Fibroblast of villous mesenchyme (primary cell): ENCODE measurements at regions not wholly inside any gene's neighbourhood (a gene's known extent, or its start where the extent isn't known, plus 50 kb on each side); places are given as distances from the start of the nearest gene placed in this dataset.

Experiments used
- DNase-seq: peaks from one replicate; pipeline ENCODE4 v3.0.0-alpha.2; 2010; ENCODE audit warnings: low read depth
- H3K4me3 ChIP-seq: 2 replicates; pipeline ENCODE4 v1.5.1; 2011; ENCODE audit warnings: low read depth, mild to moderate bottlenecking, low read length
- TF ChIP-seq, protein P1 (sequence below): IDR thresholded peaks from 2 replicates; pipeline ENCODE4 v1.5.1; 2012; ENCODE audit warnings: low read depth, mild to moderate bottlenecking, low read length; ENCODE audit not compliant: insufficient read depth

DNA sequence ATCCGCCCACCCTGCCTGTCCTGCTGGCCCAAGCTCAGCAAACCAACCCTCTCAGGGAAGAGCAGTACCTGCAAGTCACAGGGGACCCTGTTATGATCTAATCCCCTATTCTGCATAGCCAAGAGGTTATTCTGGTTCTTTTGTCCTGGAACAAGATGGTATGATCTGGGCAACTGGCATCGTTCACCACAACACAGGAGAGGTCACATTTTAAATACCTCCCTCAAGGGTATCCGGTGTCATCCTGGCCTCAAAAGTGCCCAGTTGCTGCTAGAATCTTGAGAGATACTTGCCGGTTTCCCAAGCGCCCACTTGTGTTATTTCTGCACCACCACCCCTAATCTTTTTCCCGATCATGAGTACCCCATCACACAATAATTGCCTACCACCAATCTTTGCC, 497.5 kb downstream of the BCOR start:
- TF ChIP-seq, protein P1, sequence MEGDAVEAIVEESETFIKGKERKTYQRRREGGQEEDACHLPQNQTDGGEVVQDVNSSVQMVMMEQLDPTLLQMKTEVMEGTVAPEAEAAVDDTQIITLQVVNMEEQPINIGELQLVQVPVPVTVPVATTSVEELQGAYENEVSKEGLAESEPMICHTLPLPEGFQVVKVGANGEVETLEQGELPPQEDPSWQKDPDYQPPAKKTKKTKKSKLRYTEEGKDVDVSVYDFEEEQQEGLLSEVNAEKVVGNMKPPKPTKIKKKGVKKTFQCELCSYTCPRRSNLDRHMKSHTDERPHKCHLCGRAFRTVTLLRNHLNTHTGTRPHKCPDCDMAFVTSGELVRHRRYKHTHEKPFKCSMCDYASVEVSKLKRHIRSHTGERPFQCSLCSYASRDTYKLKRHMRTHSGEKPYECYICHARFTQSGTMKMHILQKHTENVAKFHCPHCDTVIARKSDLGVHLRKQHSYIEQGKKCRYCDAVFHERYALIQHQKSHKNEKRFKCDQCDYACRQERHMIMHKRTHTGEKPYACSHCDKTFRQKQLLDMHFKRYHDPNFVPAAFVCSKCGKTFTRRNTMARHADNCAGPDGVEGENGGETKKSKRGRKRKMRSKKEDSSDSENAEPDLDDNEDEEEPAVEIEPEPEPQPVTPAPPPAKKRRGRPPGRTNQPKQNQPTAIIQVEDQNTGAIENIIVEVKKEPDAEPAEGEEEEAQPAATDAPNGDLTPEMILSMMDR = no peak
- H3K4me3 ChIP-seq = no peak overlapping the region
- no peak for DNase-seq

DNA sequence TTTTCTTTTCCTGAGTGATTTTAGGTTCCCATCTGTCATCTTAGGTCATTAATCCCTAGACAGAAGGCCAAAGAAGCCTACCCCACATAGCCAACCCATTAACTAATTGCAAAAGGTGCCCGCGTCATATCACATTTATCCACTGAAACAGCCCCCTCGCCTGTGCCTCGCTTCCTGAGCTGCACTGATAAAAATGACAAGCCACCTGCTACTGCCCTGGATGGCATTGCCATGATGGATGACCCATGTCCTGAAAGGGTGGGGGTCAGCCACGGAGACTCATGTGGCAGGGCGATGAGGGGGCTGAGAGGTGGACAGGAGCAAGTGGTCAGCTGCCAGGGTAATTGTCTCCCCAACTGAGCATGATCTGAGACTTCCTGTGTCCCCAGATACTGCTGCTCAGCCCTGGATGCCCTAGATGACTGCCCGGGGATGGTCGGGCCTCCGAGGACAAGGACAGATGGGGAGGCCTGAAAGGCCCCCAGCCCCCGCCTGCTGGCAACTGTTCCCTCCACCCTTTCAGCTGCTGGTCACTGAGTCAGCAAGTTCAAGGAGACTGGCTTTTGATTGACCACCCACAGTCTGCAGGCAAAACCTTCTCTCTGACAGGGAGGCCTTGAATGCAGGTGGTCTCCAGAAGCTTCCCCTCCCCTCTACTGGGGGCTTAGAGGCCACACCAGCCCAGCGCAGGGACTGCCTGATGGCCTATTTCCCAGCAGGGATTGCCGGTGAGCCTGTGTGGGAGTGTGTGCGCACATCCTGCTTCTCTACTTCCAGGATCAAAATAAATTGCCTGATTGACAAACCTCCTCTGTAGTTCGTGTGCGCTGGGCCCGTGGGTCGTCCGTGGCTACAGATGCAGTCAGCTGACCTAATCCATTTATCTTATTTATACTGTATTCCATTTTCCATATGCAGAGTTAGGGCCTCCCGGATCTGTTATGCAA, 496.3 kb downstream of the BCOR start:
- TF ChIP-seq, protein P1 = no peak
- no peak for DNase-seq
- no peak overlapping the region for H3K4me3 ChIP-seq

DNA sequence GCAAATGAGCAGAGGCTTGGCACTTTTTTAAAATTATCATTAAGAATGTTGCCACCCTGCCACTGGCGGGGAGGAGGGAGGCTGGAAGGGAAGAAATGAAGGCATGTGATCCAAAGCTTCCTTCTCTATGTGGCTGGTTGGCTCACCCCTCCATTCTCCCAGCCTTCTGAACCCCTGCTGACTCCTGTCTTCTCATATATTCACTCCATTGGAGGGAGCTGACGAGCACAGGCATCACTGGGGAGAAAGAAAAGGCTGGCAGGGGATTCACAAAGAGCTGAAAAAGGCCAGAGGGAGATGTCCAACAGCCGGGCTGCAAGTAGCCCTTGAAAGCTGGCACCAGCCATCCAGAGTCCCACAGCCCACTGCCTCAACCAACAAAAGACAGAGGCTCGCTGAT, 495.6 kb downstream of the BCOR start:
- no peak for DNase-seq
- no peak overlapping the region for H3K4me3 ChIP-seq
- TF ChIP-seq, protein P1 = no peak

DNA sequence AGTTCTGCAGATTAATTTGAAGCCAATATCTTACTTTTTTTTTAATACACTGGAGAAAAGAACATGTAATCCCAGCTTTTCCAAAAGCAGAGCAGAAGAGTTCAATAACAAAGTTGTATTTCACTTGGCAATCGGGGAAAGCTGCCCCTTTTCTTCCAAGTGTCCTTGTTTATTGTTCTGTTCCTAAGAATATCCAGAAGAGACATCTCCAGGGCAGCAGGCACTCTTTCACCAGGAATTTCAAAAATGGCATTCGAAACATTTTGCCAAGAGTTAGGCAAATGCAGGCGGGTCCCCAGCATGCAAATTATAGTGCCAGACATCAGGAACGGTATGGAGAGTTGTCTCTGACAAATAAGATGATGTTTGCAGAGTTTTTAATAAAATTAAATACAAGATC, 494.5 kb downstream of the BCOR start:
- H3K4me3 ChIP-seq = no peak overlapping the region
- no peak for DNase-seq
- TF ChIP-seq, protein P1 = no peak

DNA sequence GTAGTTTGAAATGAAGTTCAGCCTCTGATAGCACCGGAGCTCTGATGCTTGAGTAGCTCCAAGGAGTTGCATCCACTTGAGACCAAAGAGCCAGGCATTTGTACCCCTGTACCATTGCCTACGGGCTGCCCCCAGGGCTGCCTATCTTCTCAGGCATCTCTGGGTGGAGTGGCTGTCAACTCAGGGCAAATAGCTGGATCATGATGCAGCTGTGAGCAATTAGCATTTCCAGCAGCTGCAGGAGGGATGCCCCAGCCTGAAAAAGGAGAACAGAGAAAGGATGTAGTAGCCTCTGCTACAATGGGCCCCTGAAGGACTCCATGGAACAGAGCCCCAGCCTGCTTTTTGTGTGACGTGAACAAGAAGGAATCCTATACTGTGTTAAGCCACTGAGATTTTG, 492.6 kb downstream of the BCOR start:
- TF ChIP-seq, protein P1 = no peak
- no peak for DNase-seq
- no peak overlapping the region for H3K4me3 ChIP-seq

DNA sequence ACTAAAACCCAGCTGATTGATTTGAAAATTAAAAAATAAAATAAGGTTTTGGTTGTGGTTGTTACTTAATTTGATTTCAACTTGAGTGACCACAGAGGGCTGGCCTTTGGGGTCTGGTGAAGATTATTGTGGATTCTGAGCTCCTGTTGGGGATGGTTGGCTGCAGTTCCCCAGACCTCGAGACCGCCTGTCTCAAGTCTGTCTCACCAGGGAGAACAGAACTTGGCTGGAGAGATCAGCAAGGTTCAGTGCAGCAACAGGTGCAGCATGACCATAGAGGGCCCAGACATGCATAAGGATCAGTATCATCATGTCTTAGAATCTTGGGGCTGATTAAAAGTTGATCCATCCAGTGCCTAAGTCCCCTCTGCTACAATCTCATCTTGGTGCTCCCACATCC, 491.9 kb downstream of the BCOR start:
- TF ChIP-seq, protein P1 = no peak
- no peak overlapping the region for H3K4me3 ChIP-seq
- no peak for DNase-seq
